Stimulated activated CD8-positive, alpha-beta memory T cell treated with anti-CD3 and anti-CD28 coated beads, Interleukin-7, amount 100 ng/mL, for 48 hours (primary cell): ENCODE measurements at regions not wholly inside any gene's neighbourhood (a gene's known extent, or its start where the extent isn't known, plus 50 kb on each side); places are given as distances from the start of the nearest gene placed in this dataset.

Source experiments
- DNase-seq, 2 donors: peaks; one replicate each; pipeline ENCODE4 v3.0.0-alpha.2; 2020; ENCODE audit warnings: low read depth in 1 of 2; ENCODE audit errors: extremely low read depth in 1 of 2

- DNase-seq = no peak
Observed at GRCh38 chr4:151953312-151953711, 192.5 kb upstream of the GATB start.

- DNase-seq = no peak
Observed at GRCh38 chr4:151952711-151953254, 192.0 kb upstream of the GATB start.

- DNase-seq = no peak
Observed at GRCh38 chr4:151952137-151952536, 191.3 kb upstream of the GATB start.

- no peak for DNase-seq
Observed at GRCh38 chr4:151951671-151952050, 190.9 kb upstream of the GATB start.

GRCh38 chr4:151950993-151951670, 190.3 kb upstream of the GATB start:
- DNase-seq = no peak

- no peak for DNase-seq
Observed at GRCh38 chr4:151948351-151949016, 187.7 kb upstream of the GATB start.

GRCh38 chr4:151946718-151947117, 185.9 kb upstream of the GATB start:
- DNase-seq = no peak

GRCh38 chr4:151942971-151943370, 182.2 kb upstream of the GATB start:
- DNase-seq = no peak

GRCh38 chr4:151940926-151941617, 180.3 kb upstream of the GATB start:
- no peak for DNase-seq

GRCh38 chr4:151940291-151940690, 179.5 kb upstream of the GATB start:
- DNase-seq = no peak

GRCh38 chr4:151939670-151940069, 178.9 kb upstream of the GATB start:
- no peak for DNase-seq

GRCh38 chr4:151935411-151935810, 174.6 kb upstream of the GATB start:
- no peak for DNase-seq

GRCh38 chr4:151934766-151935165, 174.0 kb upstream of the GATB start:
- no peak for DNase-seq

GRCh38 chr4:151933122-151933827, 172.5 kb upstream of the GATB start:
- DNase-seq = no peak

GRCh38 chr4:151931563-151931962, 170.8 kb upstream of the GATB start:
- no peak for DNase-seq

GRCh38 chr4:151930372-151930771, 169.6 kb upstream of the GATB start:
- no peak for DNase-seq

- DNase-seq = no peak
Observed at GRCh38 chr4:151928112-151928511, 167.3 kb upstream of the GATB start.

- no peak for DNase-seq
Observed at GRCh38 chr4:151922811-151923210, 162.0 kb upstream of the GATB start.

GRCh38 chr4:151922306-151922705, 161.5 kb upstream of the GATB start:
- DNase-seq = no peak

- no peak for DNase-seq
Observed at GRCh38 chr4:151921811-151922210, 161.0 kb upstream of the GATB start.

GRCh38 chr4:151921386-151921785, 160.6 kb upstream of the GATB start:
- no peak for DNase-seq
